ENCODE measurements at regions not wholly inside any gene's neighbourhood (a gene's known extent, or its start where the extent isn't known, plus 50 kb on each side); places are given as distances from the start of the nearest gene placed in this dataset.

- no peak overlapping the region for H3K4me3 ChIP-seq (replicated peaks; ENCODE audit: low read depth, low read length)
- TF ChIP-seq CTCF (IDR thresholded peaks at IDR 0.05; ENCODE audit: low read depth, low read length, missing control alignments): no peak
- no peak for DNase-seq (ENCODE audit: extremely low read depth, low read depth)
Measured at GRCh38 chr10:78359640-78360091, 326.0 kb downstream of the RPS24 start.

DNA sequence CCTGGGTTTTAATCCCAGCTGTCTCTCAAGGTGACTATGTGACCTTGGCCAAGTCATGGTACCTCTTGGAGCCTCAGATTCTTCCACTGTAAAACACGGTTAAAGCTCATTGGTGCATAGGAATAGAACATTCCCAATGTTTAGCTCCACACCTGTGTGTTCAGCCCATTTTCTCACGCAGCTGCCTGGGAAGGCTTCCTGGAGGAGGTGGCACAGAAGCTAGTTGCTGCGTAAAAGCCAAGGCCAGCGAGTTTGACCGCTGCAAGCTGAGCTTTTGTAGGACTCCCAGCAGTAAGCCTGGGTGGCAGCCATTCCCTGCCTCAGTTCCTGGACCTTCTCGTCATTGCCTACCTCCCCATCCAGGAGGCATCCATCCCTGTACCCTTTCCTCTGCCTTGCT, 326.6 kb downstream of the RPS24 start:
- DNase-seq (ENCODE audit: extremely low read depth, low read depth): no peak
- TF ChIP-seq CTCF (IDR thresholded peaks at IDR 0.05; ENCODE audit: low read depth, low read length, missing control alignments): no peak
- no peak overlapping the region for H3K4me3 ChIP-seq (replicated peaks; ENCODE audit: low read depth, low read length)

DNA sequence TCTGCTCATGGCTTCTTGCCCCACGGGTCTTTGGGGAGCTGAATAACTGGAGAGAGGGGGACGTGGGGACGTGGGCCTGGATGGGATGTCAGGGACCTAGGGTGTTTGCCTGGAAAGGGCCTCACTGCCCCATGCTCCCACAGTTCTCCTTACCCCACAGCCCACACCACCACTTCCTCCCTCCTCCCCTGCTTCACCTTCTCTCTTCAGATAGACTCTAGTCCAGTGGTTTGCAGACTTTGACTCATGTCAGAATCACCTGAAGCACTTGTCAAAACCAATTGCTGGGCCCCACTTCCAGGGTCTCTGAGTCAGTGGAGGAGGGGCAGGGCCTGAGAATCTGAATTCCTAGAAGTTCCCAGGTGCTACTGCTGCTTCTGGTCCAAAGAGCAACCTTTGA, 327.4 kb downstream of the RPS24 start:
- no peak overlapping the region for H3K4me3 ChIP-seq (replicated peaks; ENCODE audit: low read depth, low read length)
- DNase-seq (ENCODE audit: extremely low read depth, low read depth): no peak
- TF ChIP-seq CTCF (IDR thresholded peaks at IDR 0.05; ENCODE audit: low read depth, low read length, missing control alignments): no peak

DNA sequence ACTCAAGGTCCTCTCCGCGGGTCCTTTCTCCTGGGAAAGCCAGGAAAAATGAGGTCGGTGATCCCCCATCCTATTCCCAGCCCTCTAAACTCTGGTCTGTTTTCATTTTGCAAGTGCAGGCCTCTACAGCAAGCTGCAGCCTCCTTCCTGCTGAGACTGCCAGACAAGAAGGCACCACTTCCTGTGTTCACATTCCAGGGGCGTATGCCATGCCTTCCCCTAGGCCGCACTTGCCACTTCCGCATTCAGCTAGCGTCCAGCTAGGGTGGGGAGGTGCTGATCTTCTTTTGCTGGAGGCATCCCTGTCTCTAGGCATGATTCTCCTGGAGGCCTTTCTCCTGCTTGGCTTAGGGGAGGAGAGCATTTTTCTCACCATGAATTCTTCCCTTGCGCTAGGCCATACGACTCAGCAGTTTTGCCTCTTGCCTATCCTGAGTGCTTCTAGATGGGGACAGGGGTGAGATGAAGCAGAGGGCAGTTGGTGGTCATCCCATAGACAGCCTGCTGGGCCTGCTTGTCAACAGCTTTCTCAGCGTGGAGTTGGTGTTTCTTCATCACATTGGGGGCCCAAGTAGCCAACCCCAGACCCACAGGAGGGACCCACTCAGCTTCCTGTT, 328.9 kb downstream of the RPS24 start:
- no peak for DNase-seq (ENCODE audit: extremely low read depth, low read depth)
- TF ChIP-seq CTCF (IDR thresholded peaks at IDR 0.05; ENCODE audit: low read depth, low read length, missing control alignments): no peak
- no peak overlapping the region for H3K4me3 ChIP-seq (replicated peaks; ENCODE audit: low read depth, low read length)

DNA sequence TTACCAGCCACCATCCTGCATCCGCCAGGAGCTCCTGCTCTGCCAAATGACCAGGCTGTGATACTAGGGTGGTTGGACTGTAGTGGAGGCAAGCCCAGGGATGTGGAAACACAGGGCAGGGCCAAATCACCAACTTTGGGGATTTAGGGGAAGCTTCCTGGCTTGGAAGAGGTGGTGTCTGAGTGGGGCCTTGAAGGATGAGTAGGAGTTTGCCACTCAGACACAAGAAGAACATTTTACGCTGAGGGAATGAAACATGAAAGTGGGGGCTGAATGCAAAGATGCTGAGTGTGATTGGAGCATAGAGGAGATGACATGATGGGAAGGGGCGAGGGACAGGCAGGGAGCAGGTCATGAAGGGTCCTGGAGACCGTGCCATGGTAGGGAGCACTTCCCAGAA, 329.5 kb downstream of the RPS24 start:
- no peak for TF ChIP-seq CTCF (IDR thresholded peaks at IDR 0.05; ENCODE audit: low read depth, low read length, missing control alignments)
- H3K4me3 ChIP-seq (replicated peaks; ENCODE audit: low read depth, low read length): no peak overlapping the region
- no peak for DNase-seq (ENCODE audit: extremely low read depth, low read depth)

DNA sequence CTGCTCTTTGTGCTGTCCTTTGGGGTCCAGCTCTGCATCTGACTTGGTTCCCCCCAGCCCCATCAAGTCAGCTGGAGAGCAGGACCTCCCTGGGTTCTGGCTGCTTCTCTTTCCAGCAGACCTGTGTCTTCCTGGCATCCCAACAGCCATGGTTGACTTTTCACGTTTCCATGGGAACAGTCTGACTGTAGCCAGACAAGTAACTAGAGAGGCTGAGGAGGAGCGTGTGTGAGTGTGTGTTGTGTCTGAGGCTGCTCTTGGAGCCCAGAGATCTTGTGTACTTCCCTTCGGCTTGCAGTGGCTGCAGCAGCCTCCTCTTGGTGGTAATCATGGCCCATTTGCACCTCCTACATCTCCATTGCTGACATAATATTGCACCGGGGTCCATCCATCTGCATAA, 332.0 kb downstream of the RPS24 start:
- TF ChIP-seq CTCF (IDR thresholded peaks at IDR 0.05; ENCODE audit: low read depth, low read length, missing control alignments): no peak
- H3K4me3 ChIP-seq (replicated peaks; ENCODE audit: low read depth, low read length): no peak overlapping the region
- no peak for DNase-seq (ENCODE audit: extremely low read depth, low read depth)
